ENCODE measurements at regions not wholly inside any gene's neighbourhood (a gene's known extent, or its start where the extent isn't known, plus 50 kb on each side); places are given as distances from the start of the nearest gene placed in this dataset.

DNA sequence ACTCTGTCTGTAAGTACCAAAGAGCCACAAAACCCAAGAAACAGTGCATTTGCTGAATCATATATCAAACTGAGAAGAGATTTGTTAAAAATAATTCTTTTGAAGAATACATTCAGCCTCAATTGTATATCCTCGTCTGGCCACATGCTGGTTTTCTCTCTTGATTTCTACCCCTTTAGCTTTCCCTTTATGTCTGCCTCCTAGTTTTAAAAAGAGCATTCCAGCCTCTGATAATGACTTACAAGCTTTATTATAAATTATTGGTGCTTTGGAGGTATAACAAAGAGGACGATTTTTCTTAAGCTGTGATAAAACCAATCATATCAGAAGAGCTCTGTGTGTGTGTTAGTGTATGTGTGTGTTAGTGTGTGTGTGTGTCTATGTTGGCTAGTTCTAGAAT, 70.4 kb upstream of the ROBO2 start:
- H2AK5ac ChIP-seq (ENCODE audit: low read length), result no peak overlapping the region
- no peak overlapping the region for H4K5ac ChIP-seq (ENCODE audit: low read length)
- H2BK120ac ChIP-seq (ENCODE audit: low read depth, low read length), result no peak overlapping the region
- H2BK5ac ChIP-seq (ENCODE audit: low read length), result no peak overlapping the region
- H3K36me3 ChIP-seq (ENCODE audit: control insufficient read depth, insufficient read depth, low read length), result no peaks in the 10 kb centered on the region
- no peaks in the 10 kb centered on the region for H3K79me1 ChIP-seq (ENCODE audit: low read length)
- no peaks in the 10 kb centered on the region for H3K4me1 ChIP-seq (ENCODE audit: control insufficient read depth, low read depth, low read length)
- no peak overlapping the region for H2BK15ac ChIP-seq (replicated peaks; ENCODE audit: low read depth)
- H3K4me2 ChIP-seq (ENCODE audit: low read length), result no peak overlapping the region
- no peak overlapping the region for H4K8ac ChIP-seq (ENCODE audit: low read depth, low read length)
- H3K4ac ChIP-seq (ENCODE audit: low read depth, low read length), result no peak overlapping the region
- WGBS (ENCODE audit: extremely low coverage, insufficient coverage, low lambda C conversion rate), result no CpG with 5 or more reads among the region's 2 CpGs
- H3K18ac ChIP-seq (ENCODE audit: low read length), result no peak overlapping the region
- no peak for DNase-seq
- H3K9ac ChIP-seq (ENCODE audit: low read length), result no peak overlapping the region
- H3K56ac ChIP-seq (ENCODE audit: low read length), result no peak overlapping the region
- no peak overlapping the region for H3K27ac ChIP-seq (ENCODE audit: low read depth, low read length)
- H3K23ac ChIP-seq (ENCODE audit: low read length), result no peak overlapping the region
- no peaks in the 10 kb centered on the region for H3K27me3 ChIP-seq (ENCODE audit: insufficient read depth, low read length, poor library complexity)
- no peaks in the 10 kb centered on the region for H3K79me2 ChIP-seq (ENCODE audit: control insufficient read depth, insufficient read depth, low read length)
- no peak overlapping the region for H3K4me3 ChIP-seq (ENCODE audit: low read length)

DNA sequence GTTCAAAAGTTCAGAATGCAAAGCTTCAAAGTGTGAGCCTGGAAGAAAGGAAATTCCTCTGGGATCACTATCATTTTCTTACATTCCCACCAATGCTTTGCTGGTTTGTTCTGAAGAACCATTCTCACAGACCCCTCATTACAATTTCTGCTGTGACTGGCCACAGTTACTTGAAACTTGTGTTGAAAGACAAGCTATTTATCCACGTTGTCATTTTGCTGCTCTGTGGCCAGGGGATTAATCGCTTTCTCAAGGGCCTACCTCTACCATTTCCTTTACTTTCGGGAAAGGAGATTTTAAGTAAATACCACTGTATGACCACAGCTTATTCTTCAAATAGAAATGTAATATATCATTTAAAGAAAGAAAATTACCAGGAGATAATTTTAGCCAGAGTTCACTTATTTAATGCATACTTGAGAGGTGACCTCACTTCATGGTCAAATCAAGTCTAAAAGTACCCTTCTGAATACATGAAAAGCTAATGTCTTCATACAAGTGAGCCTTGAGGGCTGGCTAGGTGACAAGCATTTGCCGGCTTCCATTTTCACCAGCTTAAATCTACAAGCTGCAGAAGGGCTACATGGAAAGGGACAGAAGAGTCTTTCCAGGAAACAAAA, 69.8 kb upstream of the ROBO2 start:
- H3K18ac ChIP-seq (ENCODE audit: low read length), result no peak overlapping the region
- no CpG with 5 or more reads among the region's 4 CpGs for WGBS (ENCODE audit: extremely low coverage, insufficient coverage, low lambda C conversion rate)

DNA sequence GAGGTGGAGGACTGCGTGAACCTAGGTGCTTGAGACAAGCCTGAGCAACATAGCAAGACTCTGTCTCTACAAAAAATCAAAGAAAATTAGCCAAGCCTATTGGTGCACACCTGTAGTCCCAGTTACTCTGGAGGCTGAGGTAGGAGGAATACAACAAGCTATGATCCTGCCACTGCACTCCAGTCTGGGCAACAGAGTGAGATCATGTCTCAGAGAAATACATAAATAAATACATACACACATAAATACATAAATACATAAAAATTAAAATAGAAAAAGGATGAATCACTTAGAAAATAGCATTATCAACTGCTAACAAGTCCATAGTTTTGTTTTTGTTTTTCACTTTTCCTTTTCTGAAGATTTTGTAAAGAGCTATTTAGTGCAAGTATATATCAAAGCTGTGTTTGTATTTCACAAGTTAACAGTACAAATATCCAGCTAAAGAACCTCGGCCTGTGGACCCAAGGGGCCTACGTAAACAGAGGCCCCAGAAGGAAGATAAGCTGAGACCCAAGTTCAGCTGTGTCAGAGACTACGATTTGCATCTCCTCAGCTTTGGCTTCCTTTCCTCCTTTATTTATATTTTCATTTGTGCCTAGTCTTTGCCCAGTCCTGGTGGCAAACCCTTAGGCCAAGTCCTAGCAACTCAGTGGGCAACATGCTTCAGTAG, 67.1 kb upstream of the ROBO2 start:
- Histone ChIP-seq H3K56ac (ENCODE audit: low read length) (no peak overlapping the region), H3K36me3 (ENCODE audit: control insufficient read depth, insufficient read depth, low read length) (no peaks in the 10 kb centered on the region), H3K79me2 (ENCODE audit: control insufficient read depth, insufficient read depth, low read length) (no peaks in the 10 kb centered on the region), H3K4ac (ENCODE audit: low read depth, low read length) (no peak overlapping the region), H3K4me2 (ENCODE audit: low read length) (no peak overlapping the region), H3K27me3 (ENCODE audit: insufficient read depth, low read length, poor library complexity) (no peaks in the 10 kb centered on the region), H4K8ac (ENCODE audit: low read depth, low read length) (no peak overlapping the region), H2AK5ac (ENCODE audit: low read length) (no peak overlapping the region), H3K27ac (ENCODE audit: low read depth, low read length) (no peak overlapping the region), H4K5ac (ENCODE audit: low read length) (no peak overlapping the region), H3K4me3 (ENCODE audit: low read length) (no peak overlapping the region), H2BK5ac (ENCODE audit: low read length) (no peak overlapping the region), H2BK15ac (replicated peaks; ENCODE audit: low read depth) (no peak overlapping the region), H3K23ac (ENCODE audit: low read length) (no peak overlapping the region), H2BK120ac (ENCODE audit: low read depth, low read length) (no peak overlapping the region), H3K18ac (ENCODE audit: low read length) (no peak overlapping the region), H3K4me1 (ENCODE audit: control insufficient read depth, low read depth, low read length) (no peaks in the 10 kb centered on the region), H3K9ac (ENCODE audit: low read length) (no peak overlapping the region), H3K79me1 (ENCODE audit: low read length) (no peaks in the 10 kb centered on the region)
- no peak for DNase-seq
- WGBS (ENCODE audit: extremely low coverage, insufficient coverage, low lambda C conversion rate), result no CpG with 5 or more reads among the region's 4 CpGs

More for the DNA sequence above, 69.8 kb upstream of the ROBO2 start:
- H3K4ac ChIP-seq (ENCODE audit: low read depth, low read length), result no peak overlapping the region
- H3K4me1 ChIP-seq (ENCODE audit: control insufficient read depth, low read depth, low read length), result no peaks in the 10 kb centered on the region
- H3K79me2 ChIP-seq (ENCODE audit: control insufficient read depth, insufficient read depth, low read length), result no peaks in the 10 kb centered on the region
- H3K27ac ChIP-seq (ENCODE audit: low read depth, low read length), result no peak overlapping the region
- H3K4me2 ChIP-seq (ENCODE audit: low read length), result no peak overlapping the region
- H4K8ac ChIP-seq (ENCODE audit: low read depth, low read length), result no peak overlapping the region
- H3K36me3 ChIP-seq (ENCODE audit: control insufficient read depth, insufficient read depth, low read length), result no peaks in the 10 kb centered on the region
- no peak overlapping the region for H3K4me3 ChIP-seq (ENCODE audit: low read length)
- no peak overlapping the region for H3K56ac ChIP-seq (ENCODE audit: low read length)
- no peak overlapping the region for H2BK15ac ChIP-seq (replicated peaks; ENCODE audit: low read depth)
- H3K23ac ChIP-seq (ENCODE audit: low read length), result no peak overlapping the region
- H2BK120ac ChIP-seq (ENCODE audit: low read depth, low read length), result no peak overlapping the region
- H3K27me3 ChIP-seq (ENCODE audit: insufficient read depth, low read length, poor library complexity), result no peaks in the 10 kb centered on the region
- DNase-seq, result peak; percentile 45
- no peak overlapping the region for H2BK5ac ChIP-seq (ENCODE audit: low read length)
- no peaks in the 10 kb centered on the region for H3K79me1 ChIP-seq (ENCODE audit: low read length)
- H3K9ac ChIP-seq (ENCODE audit: low read length), result no peak overlapping the region
- H2AK5ac ChIP-seq (ENCODE audit: low read length), result no peak overlapping the region
- H4K5ac ChIP-seq (ENCODE audit: low read length), result no peak overlapping the region

DNA sequence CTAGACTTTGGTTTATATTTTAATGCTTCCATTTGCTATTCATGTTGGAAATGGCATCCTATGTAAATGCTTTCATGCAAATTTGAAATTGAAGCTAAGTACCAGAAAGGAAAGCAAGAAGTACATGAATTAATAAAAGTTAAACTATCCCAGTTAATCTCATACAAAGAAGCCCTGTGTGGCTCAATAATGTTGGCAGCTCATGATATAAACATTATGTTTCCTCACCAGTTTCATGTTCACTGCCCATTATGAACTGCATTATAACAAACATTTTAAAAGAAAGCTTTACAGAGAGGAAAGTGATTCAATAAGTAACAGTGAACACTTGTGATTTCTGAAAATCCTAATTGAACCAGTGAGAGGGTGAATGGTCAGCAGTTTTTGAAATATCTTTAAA, 62.9 kb upstream of the ROBO2 start:
- H2BK15ac ChIP-seq (replicated peaks; ENCODE audit: low read depth), result no peak overlapping the region
- no peak overlapping the region for H3K4me3 ChIP-seq (ENCODE audit: low read length)
- H3K56ac ChIP-seq (ENCODE audit: low read length), result no peak overlapping the region
- no peak overlapping the region for H4K5ac ChIP-seq (ENCODE audit: low read length)
- H3K79me2 ChIP-seq (ENCODE audit: control insufficient read depth, insufficient read depth, low read length), result no peaks in the 10 kb centered on the region
- no peaks in the 10 kb centered on the region for H3K27me3 ChIP-seq (ENCODE audit: insufficient read depth, low read length, poor library complexity)
- H2BK5ac ChIP-seq (ENCODE audit: low read length), result no peak overlapping the region
- H3K18ac ChIP-seq (ENCODE audit: low read length), result no peak overlapping the region
- H3K79me1 ChIP-seq (ENCODE audit: low read length), result no peaks in the 10 kb centered on the region
- no peak overlapping the region for H3K23ac ChIP-seq (ENCODE audit: low read length)
- no peak overlapping the region for H2BK120ac ChIP-seq (ENCODE audit: low read depth, low read length)
- no peak for DNase-seq
- no peak overlapping the region for H3K4ac ChIP-seq (ENCODE audit: low read depth, low read length)
- H3K9ac ChIP-seq (ENCODE audit: low read length), result no peak overlapping the region
- H2AK5ac ChIP-seq (ENCODE audit: low read length), result no peak overlapping the region
- no peaks in the 10 kb centered on the region for H3K36me3 ChIP-seq (ENCODE audit: control insufficient read depth, insufficient read depth, low read length)
- no peak overlapping the region for H3K4me2 ChIP-seq (ENCODE audit: low read length)
- H3K4me1 ChIP-seq (ENCODE audit: control insufficient read depth, low read depth, low read length), result no peaks in the 10 kb centered on the region
- no peak overlapping the region for H3K27ac ChIP-seq (ENCODE audit: low read depth, low read length)
- H4K8ac ChIP-seq (ENCODE audit: low read depth, low read length), result no peak overlapping the region

DNA sequence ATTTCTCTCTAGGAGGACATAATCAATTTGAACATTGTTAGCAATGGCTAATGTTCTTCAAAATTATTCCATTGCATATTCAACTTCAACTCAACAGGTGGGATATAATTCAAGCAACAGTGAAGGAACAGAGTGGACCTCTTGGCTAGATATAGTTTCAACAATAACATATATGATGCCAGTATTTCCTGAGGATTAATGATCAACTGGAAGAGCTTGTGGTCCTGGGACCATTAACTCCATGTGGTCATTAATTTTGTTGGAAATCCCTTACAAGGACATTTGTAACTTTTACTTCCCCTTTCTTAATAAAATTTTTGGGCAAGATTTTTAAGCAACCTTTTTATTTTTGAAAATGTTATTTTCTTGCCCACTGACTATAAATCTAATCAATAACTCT, 54.3 kb upstream of the ROBO2 start:
- H3K23ac ChIP-seq (ENCODE audit: low read length), result no peak overlapping the region

DNA sequence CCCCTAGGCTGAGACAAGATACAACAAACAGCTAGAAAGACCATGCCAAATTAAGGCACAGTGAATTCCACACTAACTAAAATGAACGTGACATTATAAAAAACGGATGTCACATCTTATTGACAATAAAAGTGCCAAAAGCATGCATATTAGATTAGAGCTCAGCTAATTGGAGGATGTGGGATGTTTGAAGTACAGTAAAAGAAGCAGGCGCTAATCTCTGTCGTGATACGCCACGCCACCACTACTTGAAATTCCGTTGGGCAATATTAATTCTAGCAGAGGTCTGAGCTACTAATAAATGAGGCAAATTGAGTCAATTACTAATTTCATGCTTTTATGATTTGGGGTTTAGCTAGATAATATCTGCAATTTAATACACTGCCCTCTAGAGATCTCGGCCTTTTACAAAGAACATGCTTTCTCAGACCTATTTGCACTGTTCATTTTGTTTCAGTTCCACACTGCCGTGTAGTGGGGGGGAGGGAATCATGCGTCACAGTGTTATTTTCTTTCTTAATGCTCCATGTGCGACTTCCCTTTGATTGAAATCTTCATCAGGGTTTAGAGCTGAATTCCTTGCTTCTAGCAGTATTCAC, 52.9 kb upstream of the ROBO2 start:
- no peaks in the 10 kb centered on the region for H3K79me2 ChIP-seq (ENCODE audit: control insufficient read depth, insufficient read depth, low read length)
- H3K27ac ChIP-seq (ENCODE audit: low read depth, low read length), result no peak overlapping the region
- H3K4me3 ChIP-seq (ENCODE audit: low read length), result no peak overlapping the region
- no peak overlapping the region for H2BK15ac ChIP-seq (replicated peaks; ENCODE audit: low read depth)
- H2AK5ac ChIP-seq (ENCODE audit: low read length), result no peak overlapping the region
- H3K56ac ChIP-seq (ENCODE audit: low read length), result no peak overlapping the region
- no peak overlapping the region for H2BK5ac ChIP-seq (ENCODE audit: low read length)
- no peak overlapping the region for H4K8ac ChIP-seq (ENCODE audit: low read depth, low read length)
- no peak overlapping the region for H3K23ac ChIP-seq (ENCODE audit: low read length)
- no peaks in the 10 kb centered on the region for H3K79me1 ChIP-seq (ENCODE audit: low read length)
- no peak overlapping the region for H3K9ac ChIP-seq (ENCODE audit: low read length)
- no peak overlapping the region for H2BK120ac ChIP-seq (ENCODE audit: low read depth, low read length)
- H3K27me3 ChIP-seq (ENCODE audit: insufficient read depth, low read length, poor library complexity), result no peaks in the 10 kb centered on the region
- no peak overlapping the region for H3K4me2 ChIP-seq (ENCODE audit: low read length)
- no peaks in the 10 kb centered on the region for H3K36me3 ChIP-seq (ENCODE audit: control insufficient read depth, insufficient read depth, low read length)
- no peaks in the 10 kb centered on the region for H3K4me1 ChIP-seq (ENCODE audit: control insufficient read depth, low read depth, low read length)
- H3K4ac ChIP-seq (ENCODE audit: low read depth, low read length), result no peak overlapping the region
- no peak for DNase-seq
- H3K18ac ChIP-seq (ENCODE audit: low read length), result no peak overlapping the region
- no peak overlapping the region for H4K5ac ChIP-seq (ENCODE audit: low read length)
- WGBS (ENCODE audit: extremely low coverage, insufficient coverage, low lambda C conversion rate), result no CpG with 5 or more reads among the region's 11 CpGs

More for the DNA sequence above, 54.3 kb upstream of the ROBO2 start:
- Histone ChIP-seq H3K18ac (ENCODE audit: low read length) (no peak overlapping the region), H3K79me1 (ENCODE audit: low read length) (no peaks in the 10 kb centered on the region), H2BK15ac (replicated peaks; ENCODE audit: low read depth) (no peak overlapping the region), H3K4me3 (ENCODE audit: low read length) (no peak overlapping the region), H3K27me3 (ENCODE audit: insufficient read depth, low read length, poor library complexity) (no peaks in the 10 kb centered on the region), H2BK5ac (ENCODE audit: low read length) (no peak overlapping the region), H4K5ac (ENCODE audit: low read length) (no peak overlapping the region), H3K9ac (ENCODE audit: low read length) (no peak overlapping the region), H3K27ac (ENCODE audit: low read depth, low read length) (no peak overlapping the region), H3K79me2 (ENCODE audit: control insufficient read depth, insufficient read depth, low read length) (no peaks in the 10 kb centered on the region), H2AK5ac (ENCODE audit: low read length) (no peak overlapping the region), H3K56ac (ENCODE audit: low read length) (no peak overlapping the region), H4K8ac (ENCODE audit: low read depth, low read length) (no peak overlapping the region), H3K4me2 (ENCODE audit: low read length) (no peak overlapping the region), H3K4me1 (ENCODE audit: control insufficient read depth, low read depth, low read length) (no peaks in the 10 kb centered on the region), H2BK120ac (ENCODE audit: low read depth, low read length) (no peak overlapping the region), H3K4ac (ENCODE audit: low read depth, low read length) (no peak overlapping the region), H3K36me3 (ENCODE audit: control insufficient read depth, insufficient read depth, low read length) (no peaks in the 10 kb centered on the region)
- no peak for DNase-seq

Measured in mesendoderm (in vitro differentiated cells).